Aorta (tissue), 5 donors: ENCODE measurements at regions not wholly inside any gene's neighbourhood (a gene's known extent, or its start where the extent isn't known, plus 50 kb on each side); places are given as distances from the start of the nearest gene placed in this dataset.

ENCODE experiments used
- ATAC-seq: fragments of 200-7000 bp; cut with Tn5 transposase; one replicate; pipeline ENCODE4 v1.9.1; 2022; ENCODE audit warnings: moderate library complexity; ENCODE audit not compliant: low FRiP score
- DNase-seq, 2 donors: peaks; one replicate each; pipeline ENCODE4 v3.0.0-alpha.2; 2020
- H3K27ac ChIP-seq, 2 donors: one replicate each; pipeline ENCODE4 v1.5.1; 2013; ENCODE audit warnings: low read length in 2 of 2, mild to moderate bottlenecking in 2 of 2, moderate library complexity in 2 of 2, control low read depth in 1 of 2, inconsistent platforms in 1 of 2, low read depth in 1 of 2
- H3K27me3 ChIP-seq, 2 donors: one replicate each; pipeline ENCODE4 v1.6.1; 2013; ENCODE audit warnings: control low read depth in 1 of 2, low read length in 1 of 2, mild to moderate bottlenecking in 1 of 2, moderate library complexity in 1 of 2; ENCODE audit not compliant: insufficient read depth in 2 of 2, control insufficient read depth in 1 of 2
- H3K36me3 ChIP-seq, 2 donors: one replicate each; pipeline ENCODE4 v1.6.1; 2013; ENCODE audit warnings: control low read depth in 1 of 2, low read length in 1 of 2, mild to moderate bottlenecking in 1 of 2; ENCODE audit not compliant: insufficient read depth in 2 of 2, control insufficient read depth in 1 of 2
- H3K4me1 ChIP-seq, 2 donors: one replicate each; pipeline ENCODE4 v1.6.1; 2013; ENCODE audit warnings: low read length in 2 of 2, control low read depth in 1 of 2, mild to moderate bottlenecking in 1 of 2, moderate library complexity in 1 of 2; ENCODE audit not compliant: insufficient read depth in 2 of 2, control insufficient read depth in 1 of 2
- H3K4me3 ChIP-seq, 2 donors: one replicate each; pipeline ENCODE4 v1.5.1; 2013; ENCODE audit warnings: low read length in 2 of 2, control low read depth in 1 of 2, mild to moderate bottlenecking in 1 of 2
- H3K9me3 ChIP-seq: one replicate; pipeline ENCODE4 v1.6.1; 2013; ENCODE audit warnings: mild to moderate bottlenecking, low read length; ENCODE audit not compliant: control insufficient read depth
- WGBS, 2 donors: extraction: QIAGEN DNeasy Blood & Tissue Kit; methylation state at CpG; one replicate each; pipeline ENCODE4 v1.1.7; 2013; 5-methylcytosine and 5-hydroxymethylcytosine counted together
- intact Hi-C, 2 donors: fragments of 100-400 bp; cut with DNase I; formaldehyde crosslinking; loops; one replicate each; pipeline versions ENCODE4 v1.14.2 to v1.15.0; 2022
- donor health status: healthy with polysubstance abuse.
- donor health status: Bipolar disorder and iron deficiency.
- donor health status: DM: no; HTN: no; CAD: no.
- donor health status: DM: no; HTN: no; CAD: no.
- donor health status: DM: yes; HTN: yes; CAD: no.

DNA sequence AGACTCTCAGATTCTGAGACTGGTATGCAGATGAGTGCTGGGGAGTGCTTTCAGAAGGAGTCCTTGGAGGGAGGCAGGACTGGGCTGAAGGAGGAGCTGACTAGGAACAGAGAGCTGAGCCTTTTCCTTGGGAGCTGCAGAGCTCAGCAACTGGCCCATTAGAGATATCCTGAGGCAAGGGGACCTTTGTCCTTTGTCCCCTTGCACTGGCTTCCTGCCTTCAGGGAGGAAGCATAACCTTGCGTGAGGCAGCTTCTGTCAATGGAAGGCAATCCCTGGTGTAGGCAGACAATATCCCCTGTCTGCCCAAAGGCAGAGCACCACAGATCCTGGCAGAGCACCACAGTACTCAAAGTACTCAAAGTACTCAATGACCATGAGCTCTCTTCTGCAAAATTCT, 375.3 kb downstream of the HRH4 start:
- no peak overlapping the region for H3K27ac ChIP-seq
- 93 to 100% methylated on average over 1 of the region's 1 CpG for WGBS, 2 donors
- no peaks in the 10 kb centered on the region for H3K27me3 ChIP-seq
- H3K4me3 ChIP-seq: no peak overlapping the region
- no peak for ATAC-seq
- no peaks in the 10 kb centered on the region for H3K4me1 ChIP-seq
- no peaks in the 10 kb centered on the region for H3K36me3 ChIP-seq
- no peak for DNase-seq
- peaks cover 4% of the 10 kb centered on the region for H3K9me3 ChIP-seq
- intact Hi-C loops: no loop called here

GRCh38 chr18:24837066-24837465, 376.6 kb downstream of the HRH4 start:
- no peak for ATAC-seq
- intact Hi-C loops: no loop called here
- peaks cover 4% of the 10 kb centered on the region for H3K9me3 ChIP-seq
- WGBS, 2 donors: 7 to 17% methylated on average over 3 of the region's 3 CpGs
- DNase-seq: no peak
- H3K4me1 ChIP-seq: no peaks in the 10 kb centered on the region
- H3K36me3 ChIP-seq: no peaks in the 10 kb centered on the region
- no peak overlapping the region for H3K4me3 ChIP-seq
- no peaks in the 10 kb centered on the region for H3K27me3 ChIP-seq
- no peak overlapping the region for H3K27ac ChIP-seq

DNA sequence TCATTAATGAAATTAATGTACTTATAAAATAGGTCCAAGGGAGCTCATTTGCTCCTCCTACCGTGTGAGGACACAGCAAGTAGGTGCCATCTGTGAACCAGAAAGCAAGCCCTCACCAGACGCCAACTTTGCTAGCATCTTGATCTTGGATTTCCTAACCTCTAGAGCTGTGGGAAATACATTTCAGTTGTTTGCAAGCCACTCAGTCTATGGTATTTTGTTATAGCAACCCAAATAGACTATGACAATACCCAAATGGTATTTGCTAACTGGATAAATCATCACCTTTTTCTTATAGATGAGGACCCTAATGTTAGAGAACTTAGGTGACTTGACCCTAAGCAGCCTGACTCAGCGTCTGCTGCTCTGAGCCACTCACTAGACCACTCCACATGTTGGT, 379.6 kb downstream of the HRH4 start:
- Histone ChIP-seq H3K4me1 (no peaks in the 10 kb centered on the region), H3K27me3 (no peaks in the 10 kb centered on the region), H3K9me3 (peaks cover 4% of the 10 kb centered on the region), H3K36me3 (no peaks in the 10 kb centered on the region), H3K27ac (no peak overlapping the region), H3K4me3 (no peak overlapping the region)
- DNase-seq (no peak), ATAC-seq (no peak)
- 69 to 72% methylated on average over 3 of the region's 3 CpGs for WGBS, 2 donors
- intact Hi-C loops: no loop called here

DNA sequence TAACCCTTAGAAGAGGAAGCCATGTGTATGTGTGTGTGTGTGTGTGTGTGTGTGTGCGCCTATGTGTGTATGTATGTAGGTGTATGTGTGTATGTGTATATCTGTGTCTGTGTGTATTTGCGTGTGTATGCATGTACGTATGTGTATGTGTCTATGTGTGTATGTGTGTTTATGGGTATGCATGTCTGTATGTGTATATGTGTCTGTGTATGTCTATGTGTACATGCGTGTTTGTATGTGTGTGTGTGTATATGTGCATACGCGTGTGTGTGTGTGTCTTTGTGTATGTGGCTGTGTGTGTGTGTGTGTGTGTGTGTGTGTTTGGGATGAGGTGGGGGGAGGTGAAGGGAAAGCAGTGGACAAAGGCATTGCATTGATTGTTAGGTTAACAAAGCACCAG, 380.2 kb downstream of the HRH4 start:
- Histone ChIP-seq H3K9me3 (peaks cover 4% of the 10 kb centered on the region), H3K27me3 (no peaks in the 10 kb centered on the region), H3K4me1 (no peaks in the 10 kb centered on the region), H3K27ac (no peak overlapping the region), H3K4me3 (no peak overlapping the region), H3K36me3 (no peaks in the 10 kb centered on the region)
- ATAC-seq: no peak
- intact Hi-C loops: no loop called here
- WGBS, 2 donors: 86 to 87% methylated on average over 6 of the region's 6 CpGs
- no peak for DNase-seq

- Histone ChIP-seq H3K4me1 (no peaks in the 10 kb centered on the region), H3K4me3 (no peak overlapping the region), H3K9me3 (peaks cover 2% of the 10 kb centered on the region), H3K27me3 (no peaks in the 10 kb centered on the region), H3K36me3 (no peaks in the 10 kb centered on the region), H3K27ac (no peak overlapping the region)
- DNase-seq: no peak
- ATAC-seq: no peak
- intact Hi-C loops: no loop called here
- 80 to 81% methylated on average over 8 of the region's 8 CpGs for WGBS, 2 donors
These were observed 381.1 kb downstream of the HRH4 start for GRCh38 chr18:24841536-24841935.

- no peaks in the 10 kb centered on the region for H3K9me3 ChIP-seq
- ATAC-seq (no peak), DNase-seq (no peak)
- intact Hi-C loops: no loop called here
- no peaks in the 10 kb centered on the region for H3K4me1 ChIP-seq
- H3K4me3 ChIP-seq: no peak overlapping the region
- 80 to 88% methylated on average over 1 of the region's 1 CpG for WGBS, 2 donors
- H3K27me3 ChIP-seq: no peaks in the 10 kb centered on the region
- no peak overlapping the region for H3K27ac ChIP-seq
- no peaks in the 10 kb centered on the region for H3K36me3 ChIP-seq
These were observed 382.7 kb downstream of the HRH4 start for GRCh38 chr18:24843123-24843522.

DNA sequence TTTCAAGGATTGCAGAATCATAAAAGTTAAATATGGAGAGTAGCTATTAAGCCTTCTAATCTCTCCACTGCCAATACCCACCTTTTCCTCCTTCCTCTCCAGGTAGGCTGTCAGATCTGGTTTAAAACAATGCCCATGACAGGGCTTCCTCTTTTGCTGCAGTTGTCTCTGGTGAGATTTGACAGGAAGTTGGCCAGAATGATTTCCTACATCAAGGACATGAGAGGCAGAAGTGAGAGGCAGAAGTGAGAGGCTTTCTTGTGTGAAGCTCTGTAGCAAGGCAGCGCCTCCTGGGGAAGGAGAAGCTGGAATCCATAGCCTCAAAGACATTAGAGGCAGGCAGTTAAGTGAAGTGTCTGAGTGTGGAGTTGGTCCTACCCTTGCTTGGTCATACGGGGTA, 385.7 kb downstream of the HRH4 start:
- no peak for ATAC-seq
- WGBS, 2 donors: 78 to 80% methylated on average over 2 of the region's 2 CpGs

DNA sequence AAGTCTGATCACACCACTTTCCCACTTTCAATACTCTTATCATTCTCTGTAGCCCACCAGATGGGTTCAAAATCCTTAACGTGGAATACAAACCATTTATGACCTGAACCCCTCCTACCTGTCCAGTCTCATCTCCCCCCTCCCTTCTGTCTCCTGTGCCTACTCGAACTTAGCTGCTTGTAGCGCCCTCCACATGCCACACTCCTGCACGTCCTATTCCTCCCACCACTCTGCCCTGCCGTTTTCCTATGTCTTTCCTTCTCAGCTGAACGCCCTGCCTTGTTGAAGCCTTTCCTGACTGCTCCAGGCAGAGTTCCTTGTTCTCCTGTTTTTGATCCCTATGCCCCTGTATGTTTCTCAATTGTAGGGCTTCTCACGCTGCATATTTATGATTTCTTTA, 390.1 kb downstream of the HRH4 start:
- Histone ChIP-seq H3K4me3 (no peak overlapping the region), H3K9me3 (no peaks in the 10 kb centered on the region), H3K27me3 (no peaks in the 10 kb centered on the region), H3K27ac (no peak overlapping the region), H3K36me3 (no peaks in the 10 kb centered on the region), H3K4me1 (no peaks in the 10 kb centered on the region)
- ATAC-seq (no peak), DNase-seq (no peak)
- intact Hi-C loops: no loop called here
- WGBS, 2 donors: 69 to 70% methylated on average over 7 of the region's 7 CpGs

More for the DNA sequence above, 385.7 kb downstream of the HRH4 start:
- no peaks in the 10 kb centered on the region for H3K9me3 ChIP-seq
- no peak for DNase-seq
- no peaks in the 10 kb centered on the region for H3K4me1 ChIP-seq
- H3K27me3 ChIP-seq: no peaks in the 10 kb centered on the region
- no peak overlapping the region for H3K4me3 ChIP-seq
- intact Hi-C loops: no loop called here
- H3K27ac ChIP-seq: no peak overlapping the region
- no peaks in the 10 kb centered on the region for H3K36me3 ChIP-seq

GRCh38 chr18:24853076-24853475, 392.6 kb downstream of the HRH4 start:
- no peak overlapping the region for H3K27ac ChIP-seq
- intact Hi-C loops: no loop called here
- H3K9me3 ChIP-seq: no peaks in the 10 kb centered on the region
- 85 to 91% methylated on average over 4 of the region's 4 CpGs for WGBS, 2 donors
- H3K36me3 ChIP-seq: no peaks in the 10 kb centered on the region
- ATAC-seq (no peak), DNase-seq (no peak)
- no peak overlapping the region for H3K4me3 ChIP-seq
- H3K27me3 ChIP-seq: no peaks in the 10 kb centered on the region
- no peaks in the 10 kb centered on the region for H3K4me1 ChIP-seq
